DND-41 (cell line): ENCODE measurements at regions not wholly inside any gene's neighbourhood (a gene's known extent, or its start where the extent isn't known, plus 50 kb on each side); places are given as distances from the start of the nearest gene placed in this dataset.

Experiments used
- ATAC-seq: fragments of 200-7000 bp; cut with Tn5 transposase; 3 replicates; pipeline ENCODE4 v1.9.1; 2021; ENCODE audit warnings: low read depth; ENCODE audit not compliant: insufficient read depth
- DNase-seq: peaks from one replicate; pipeline ENCODE4 v3.0.0-alpha.2; 2020
- H2AFZ ChIP-seq: 2 replicates; pipeline ENCODE4 v1.6.0; 2012; ENCODE audit warnings: low read depth, low read length
- H3K27ac ChIP-seq: 2 replicates; pipeline ENCODE4 v1.5.1; 2012; ENCODE audit warnings: low read length, inconsistent platforms
- H3K27me3 ChIP-seq: fragments of 200-600 bp; sonication (generic); 2 replicates; pipeline ENCODE4 v1.6.0; 2012; ENCODE audit warnings: low read length, mild to moderate bottlenecking, inconsistent platforms; ENCODE audit not compliant: insufficient read depth, poor library complexity
- H3K36me3 ChIP-seq: 2 replicates; pipeline ENCODE4 v1.5.1; 2012; ENCODE audit warnings: low read length, inconsistent platforms; ENCODE audit not compliant: insufficient read depth
- H3K4me1 ChIP-seq: 2 replicates; pipeline ENCODE4 v1.5.1; 2012; ENCODE audit warnings: mild to moderate bottlenecking, low read length; ENCODE audit not compliant: insufficient read depth
- H3K4me2 ChIP-seq: 2 replicates; pipeline ENCODE4 v1.6.0; 2012; ENCODE audit warnings: mild to moderate bottlenecking, moderate library complexity, low read length, inconsistent platforms; ENCODE audit not compliant: insufficient read depth
- H3K4me3 ChIP-seq, 2 experiments: fragments of 200-600 bp in 1 of 2; shearing (Covaris generic) in 1 of 2; 2 replicates each; pipeline ENCODE4 v1.5.1; 2012 to 2016; ENCODE audit warnings: inconsistent platforms in 2 of 2, low read length in 2 of 2, mild to moderate bottlenecking in 2 of 2, low read depth in 1 of 2, moderate library complexity in 1 of 2
- H3K79me2 ChIP-seq: 2 replicates; pipeline ENCODE4 v1.6.0; 2012; ENCODE audit warnings: low read length, inconsistent platforms; ENCODE audit not compliant: insufficient read depth
- H3K9ac ChIP-seq: 2 replicates; pipeline ENCODE4 v1.6.0; 2012; ENCODE audit warnings: low read depth, mild to moderate bottlenecking, inconsistent platforms, low read length, moderate library complexity
- H3K9me3 ChIP-seq: 2 replicates; pipeline ENCODE4 v1.5.1; 2012; ENCODE audit warnings: low read length, moderate library complexity, mild to moderate bottlenecking, inconsistent platforms; ENCODE audit not compliant: insufficient read depth, severe bottlenecking
- H4K20me1 ChIP-seq: 2 replicates; pipeline ENCODE4 v1.6.0; 2012; ENCODE audit warnings: low read length; ENCODE audit not compliant: insufficient read depth
- CTCF ChIP-seq: IDR thresholded peaks from 2 replicates; pipeline ENCODE4 v1.5.1; 2012; ENCODE audit warnings: borderline replicate concordance, low read length, moderate library complexity, mild to moderate bottlenecking; ENCODE audit not compliant: poor library complexity, severe bottlenecking; ENCODE audit errors: extremely low read depth
- EZH2 ChIP-seq: IDR thresholded peaks from 3 replicates; pipeline ENCODE4 v1.6.1; 2012; ENCODE audit warnings: borderline replicate concordance, low read depth, mild to moderate bottlenecking, moderate library complexity, low read length, inconsistent platforms; ENCODE audit not compliant: severe bottlenecking

- no peak for TF ChIP-seq EZH2
- TF ChIP-seq CTCF = no peak
- no peak overlapping the region for H3K4me2 ChIP-seq
- H3K36me3 ChIP-seq = no peaks in the 10 kb centered on the region
- no peak overlapping the region for H3K4me3 ChIP-seq
- no peaks in the 10 kb centered on the region for H3K4me1 ChIP-seq
- no peak overlapping the region for H3K9ac ChIP-seq
- H4K20me1 ChIP-seq = no peaks in the 10 kb centered on the region
- H3K27me3 ChIP-seq = no peaks in the 10 kb centered on the region
- DNase-seq (no peak), ATAC-seq (no peak)
- no peaks in the 10 kb centered on the region for H3K9me3 ChIP-seq
- H3K27ac ChIP-seq = no peak overlapping the region
- no peak overlapping the region for H2AFZ ChIP-seq
- H3K79me2 ChIP-seq = no peaks in the 10 kb centered on the region
Observed at GRCh38 chr1:80424249-80424648, 1376.5 kb upstream of the ADGRL2 start.

- Histone ChIP-seq H3K9me3 (no peaks in the 10 kb centered on the region), H3K27me3 (no peaks in the 10 kb centered on the region), H3K27ac (no peak overlapping the region), H4K20me1 (no peaks in the 10 kb centered on the region), H3K4me2 (no peak overlapping the region), H3K4me1 (no peaks in the 10 kb centered on the region), H3K36me3 (no peaks in the 10 kb centered on the region), H3K9ac (no peak overlapping the region), H3K79me2 (no peaks in the 10 kb centered on the region), H2AFZ (no peak overlapping the region), H3K4me3 (no peak overlapping the region)
- no peak for ATAC-seq
- TF ChIP-seq CTCF (no peak), EZH2 (no peak)
- DNase-seq = no peak
Observed at GRCh38 chr1:80418134-80418533, 1382.6 kb upstream of the ADGRL2 start.

DNA sequence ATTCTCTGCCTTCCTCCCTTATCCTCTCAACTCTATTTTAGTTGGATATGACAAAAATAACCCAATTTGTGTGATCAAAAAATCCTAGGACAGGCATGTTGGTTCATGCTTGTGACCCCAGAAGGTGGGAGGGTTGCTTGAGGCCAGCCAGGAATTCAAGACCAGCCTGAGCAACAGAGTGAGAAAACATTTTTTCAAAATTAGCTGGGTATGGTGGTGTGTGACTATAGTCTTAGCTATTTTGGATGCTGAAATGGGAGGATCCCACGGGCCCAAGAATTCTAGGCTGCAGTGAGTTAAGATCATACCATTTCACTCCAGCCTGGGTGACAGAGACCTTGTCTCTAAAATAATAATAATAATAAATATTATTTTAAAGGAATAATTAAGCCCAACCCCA lies 1383.1 kb upstream of the ADGRL2 start:
- Histone ChIP-seq H3K27me3 (no peaks in the 10 kb centered on the region), H3K4me1 (no peaks in the 10 kb centered on the region), H2AFZ (no peak overlapping the region), H3K4me3 (no peak overlapping the region), H3K9ac (no peak overlapping the region), H3K9me3 (no peaks in the 10 kb centered on the region), H3K27ac (no peak overlapping the region), H3K4me2 (no peak overlapping the region), H3K79me2 (no peaks in the 10 kb centered on the region), H3K36me3 (no peaks in the 10 kb centered on the region), H4K20me1 (no peaks in the 10 kb centered on the region)
- DNase-seq (no peak), ATAC-seq (no peak)
- no peak for TF ChIP-seq CTCF
- TF ChIP-seq EZH2 = no peak

- TF ChIP-seq CTCF = no peak
- no peak for TF ChIP-seq EZH2
Observed at GRCh38 chr1:80413969-80414368, 1386.8 kb upstream of the ADGRL2 start.

More at GRCh38 chr1:80413969-80414368, 1386.8 kb upstream of the ADGRL2 start:
- H3K9ac ChIP-seq = no peak overlapping the region
- no peak overlapping the region for H3K4me3 ChIP-seq
- H3K4me1 ChIP-seq = no peaks in the 10 kb centered on the region
- H3K79me2 ChIP-seq = no peaks in the 10 kb centered on the region
- no peaks in the 10 kb centered on the region for H4K20me1 ChIP-seq
- no peaks in the 10 kb centered on the region for H3K27me3 ChIP-seq
- no peak overlapping the region for H3K27ac ChIP-seq
- H3K4me2 ChIP-seq = no peak overlapping the region
- H3K36me3 ChIP-seq = no peaks in the 10 kb centered on the region
- H2AFZ ChIP-seq = no peak overlapping the region
- DNase-seq (no peak), ATAC-seq (no peak)
- no peaks in the 10 kb centered on the region for H3K9me3 ChIP-seq
